ENCODE measurements at regions not wholly inside any gene's neighbourhood (a gene's known extent, or its start where the extent isn't known, plus 50 kb on each side); places are given as distances from the start of the nearest gene placed in this dataset.
A peak's percentile ranks its signal among the peaks of the same experiment; 100 is the strongest.

GRCh38 chr5:117982691-117983090 is 1005.7 kb downstream of the DTWD2 start:
- H3K4me3 ChIP-seq (ENCODE audit: insufficient read length, low read depth): no peak overlapping the region
- no peak for TF ChIP-seq SUZ12 (IDR thresholded peaks at IDR 0.05; ENCODE audit: extremely low read depth, insufficient read depth, insufficient read length)
- TF ChIP-seq ZNF274 (IDR thresholded peaks at IDR 0.05; ENCODE audit: low read depth, low read length): no peak
- no peak for TF ChIP-seq YY1 (IDR thresholded peaks at IDR 0.05; ENCODE audit: insufficient read depth, insufficient read length)
- DNase-seq (ENCODE audit: low read depth, low spot score): no peak

GRCh38 chr5:117973785-117974184 is 1014.6 kb downstream of the DTWD2 start:
- TF ChIP-seq SUZ12 (IDR thresholded peaks at IDR 0.05; ENCODE audit: extremely low read depth, insufficient read depth, insufficient read length) (no peak), ZNF274 (IDR thresholded peaks at IDR 0.05; ENCODE audit: low read depth, low read length) (no peak), YY1 (IDR thresholded peaks at IDR 0.05; ENCODE audit: insufficient read depth, insufficient read length) (no peak)
- peak; percentile 40 for DNase-seq (ENCODE audit: low read depth, low spot score)
- H3K9me3 ChIP-seq (ENCODE audit: insufficient read depth, low read length): peaks cover 18% of the 10 kb centered on the region
- no peak overlapping the region for H3K9ac ChIP-seq (ENCODE audit: insufficient read length, low read depth)
- no peaks in the 10 kb centered on the region for H3K36me3 ChIP-seq (ENCODE audit: insufficient read depth, insufficient read length, low read length)
- H3K4me1 ChIP-seq (ENCODE audit: insufficient read depth, insufficient read length): no peaks in the 10 kb centered on the region
- H3K4me3 ChIP-seq (ENCODE audit: insufficient read length, low read depth): no peak overlapping the region
- no peaks in the 10 kb centered on the region for H3K27me3 ChIP-seq (ENCODE audit: insufficient read depth, insufficient read length)

More at GRCh38 chr5:117982691-117983090, 1005.7 kb downstream of the DTWD2 start:
- H3K9ac ChIP-seq (ENCODE audit: insufficient read length, low read depth): no peak overlapping the region
- no peaks in the 10 kb centered on the region for H3K4me1 ChIP-seq (ENCODE audit: insufficient read depth, insufficient read length)
- no peaks in the 10 kb centered on the region for H3K36me3 ChIP-seq (ENCODE audit: insufficient read depth, insufficient read length, low read length)
- H3K9me3 ChIP-seq (ENCODE audit: insufficient read depth, low read length): no peaks in the 10 kb centered on the region
- no peaks in the 10 kb centered on the region for H3K27me3 ChIP-seq (ENCODE audit: insufficient read depth, insufficient read length)

- no peak for DNase-seq (ENCODE audit: low read depth, low spot score)
- no peaks in the 10 kb centered on the region for H3K27me3 ChIP-seq (ENCODE audit: insufficient read depth, insufficient read length)
- no peaks in the 10 kb centered on the region; the same call in 1 of the 2 replicates for H3K9me3 ChIP-seq (ENCODE audit: insufficient read depth, low read length)
- H3K4me1 ChIP-seq (ENCODE audit: insufficient read depth, insufficient read length): no peaks in the 10 kb centered on the region
- H3K9ac ChIP-seq (ENCODE audit: insufficient read length, low read depth): no peak overlapping the region
- no peaks in the 10 kb centered on the region for H3K36me3 ChIP-seq (ENCODE audit: insufficient read depth, insufficient read length, low read length)
- no peak overlapping the region for H3K4me3 ChIP-seq (ENCODE audit: insufficient read length, low read depth)
- no peak for TF ChIP-seq SUZ12 (IDR thresholded peaks at IDR 0.05; ENCODE audit: extremely low read depth, insufficient read depth, insufficient read length)
Measured at GRCh38 chr5:117955831-117956230, 1032.5 kb downstream of the DTWD2 start.

GRCh38 chr5:117954331-117954730 is 1034.0 kb downstream of the DTWD2 start:
- Histone ChIP-seq H3K27me3 (ENCODE audit: insufficient read depth, insufficient read length) (no peaks in the 10 kb centered on the region), H3K4me3 (ENCODE audit: insufficient read length, low read depth) (no peak overlapping the region), H3K4me1 (ENCODE audit: insufficient read depth, insufficient read length) (no peaks in the 10 kb centered on the region), H3K9ac (ENCODE audit: insufficient read length, low read depth) (no peak overlapping the region), H3K9me3 (ENCODE audit: insufficient read depth, low read length) (no peaks in the 10 kb centered on the region; the same call in 1 of the 2 replicates), H3K36me3 (ENCODE audit: insufficient read depth, insufficient read length, low read length) (no peaks in the 10 kb centered on the region)
- DNase-seq (ENCODE audit: low read depth, low spot score): no peak
- TF ChIP-seq SUZ12 (IDR thresholded peaks at IDR 0.05; ENCODE audit: extremely low read depth, insufficient read depth, insufficient read length): no peak
- TF ChIP-seq ZNF274 (IDR thresholded peaks at IDR 0.05; ENCODE audit: low read depth, low read length): no peak
- TF ChIP-seq YY1 (IDR thresholded peaks at IDR 0.05; ENCODE audit: insufficient read depth, insufficient read length): no peak

- Histone ChIP-seq H3K36me3 (ENCODE audit: insufficient read depth, insufficient read length, low read length) (no peaks in the 10 kb centered on the region), H3K4me3 (ENCODE audit: insufficient read length, low read depth) (no peak overlapping the region), H3K27me3 (ENCODE audit: insufficient read depth, insufficient read length) (no peaks in the 10 kb centered on the region), H3K9ac (ENCODE audit: insufficient read length, low read depth) (no peak overlapping the region), H3K9me3 (ENCODE audit: insufficient read depth, low read length) (no peaks in the 10 kb centered on the region; the same call in 1 of the 2 replicates), H3K4me1 (ENCODE audit: insufficient read depth, insufficient read length) (no peaks in the 10 kb centered on the region)
- TF ChIP-seq SUZ12 (IDR thresholded peaks at IDR 0.05; ENCODE audit: extremely low read depth, insufficient read depth, insufficient read length): no peak
- TF ChIP-seq YY1 (IDR thresholded peaks at IDR 0.05; ENCODE audit: insufficient read depth, insufficient read length): no peak
- no peak for TF ChIP-seq ZNF274 (IDR thresholded peaks at IDR 0.05; ENCODE audit: low read depth, low read length)
- DNase-seq (ENCODE audit: low read depth, low spot score): no peak
Measured at GRCh38 chr5:117953272-117953671, 1035.1 kb downstream of the DTWD2 start.

- Histone ChIP-seq H3K4me3 (ENCODE audit: insufficient read length, low read depth) (no peak overlapping the region), H3K4me1 (ENCODE audit: insufficient read depth, insufficient read length) (no peaks in the 10 kb centered on the region)
- no peak for TF ChIP-seq YY1 (IDR thresholded peaks at IDR 0.05; ENCODE audit: insufficient read depth, insufficient read length)
- TF ChIP-seq ZNF274 (IDR thresholded peaks at IDR 0.05; ENCODE audit: low read depth, low read length): no peak
- TF ChIP-seq SUZ12 (IDR thresholded peaks at IDR 0.05; ENCODE audit: extremely low read depth, insufficient read depth, insufficient read length): no peak
Measured at GRCh38 chr5:117947836-117948235, 1040.5 kb downstream of the DTWD2 start.

GRCh38 chr5:117947121-117947520 is 1041.2 kb downstream of the DTWD2 start:
- DNase-seq (ENCODE audit: low read depth, low spot score): no peak
- H3K36me3 ChIP-seq (ENCODE audit: insufficient read depth, insufficient read length, low read length): no peaks in the 10 kb centered on the region
- no peak overlapping the region for H3K4me3 ChIP-seq (ENCODE audit: insufficient read length, low read depth)
- no peak overlapping the region for H3K9ac ChIP-seq (ENCODE audit: insufficient read length, low read depth)
- H3K4me1 ChIP-seq (ENCODE audit: insufficient read depth, insufficient read length): no peaks in the 10 kb centered on the region
- no peak for TF ChIP-seq ZNF274 (IDR thresholded peaks at IDR 0.05; ENCODE audit: low read depth, low read length)
- no peak for TF ChIP-seq SUZ12 (IDR thresholded peaks at IDR 0.05; ENCODE audit: extremely low read depth, insufficient read depth, insufficient read length)
- TF ChIP-seq YY1 (IDR thresholded peaks at IDR 0.05; ENCODE audit: insufficient read depth, insufficient read length): no peak
- H3K9me3 ChIP-seq (ENCODE audit: insufficient read depth, low read length): no peaks in the 10 kb centered on the region
- H3K27me3 ChIP-seq (ENCODE audit: insufficient read depth, insufficient read length): no peaks in the 10 kb centered on the region

More at GRCh38 chr5:117947836-117948235, 1040.5 kb downstream of the DTWD2 start:
- no peaks in the 10 kb centered on the region for H3K9me3 ChIP-seq (ENCODE audit: insufficient read depth, low read length)
- H3K27me3 ChIP-seq (ENCODE audit: insufficient read depth, insufficient read length): no peaks in the 10 kb centered on the region
- no peak for DNase-seq (ENCODE audit: low read depth, low spot score)
- no peaks in the 10 kb centered on the region for H3K36me3 ChIP-seq (ENCODE audit: insufficient read depth, insufficient read length, low read length)
- H3K9ac ChIP-seq (ENCODE audit: insufficient read length, low read depth): no peak overlapping the region

All from NT2/D1 (cell line).